ENCODE measurements at regions not wholly inside any gene's neighbourhood (a gene's known extent, or its start where the extent isn't known, plus 50 kb on each side); places are given as distances from the start of the nearest gene placed in this dataset.

- no peak for TF ChIP-seq CTCF (IDR thresholded peaks at IDR 0.05)
- Histone ChIP-seq H3K4me3 (no peak overlapping the region), H3K36me3 (ENCODE audit: low read depth) (no peaks in the 10 kb centered on the region), H3K9me3 (no peaks in the 10 kb centered on the region), H3K4me1 (ENCODE audit: low read depth) (no peaks in the 10 kb centered on the region)
- intact Hi-C loops (cut with DNase I, micrococcal nuclease): no loop called here
- no peak for ATAC-seq
- no peak for DNase-seq
Observed at GRCh38 chr3:197393711-197394110, 95.3 kb upstream of the DLG1 start.

- intact Hi-C loops (cut with DNase I, micrococcal nuclease): no loop called here
- no peak for TF ChIP-seq CTCF (IDR thresholded peaks at IDR 0.05)
- H3K4me3 ChIP-seq: no peak overlapping the region
- no peak for DNase-seq
- no peak for ATAC-seq
- no peaks in the 10 kb centered on the region for H3K4me1 ChIP-seq (ENCODE audit: low read depth)
- no peaks in the 10 kb centered on the region for H3K36me3 ChIP-seq (ENCODE audit: low read depth)
- no peaks in the 10 kb centered on the region for H3K9me3 ChIP-seq
Observed at GRCh38 chr3:197392961-197393360, 94.5 kb upstream of the DLG1 start.

- no peak for TF ChIP-seq CTCF (IDR thresholded peaks at IDR 0.05)
- Histone ChIP-seq H3K4me1 (ENCODE audit: low read depth) (no peaks in the 10 kb centered on the region), H3K9me3 (no peaks in the 10 kb centered on the region), H3K4me3 (no peak overlapping the region), H3K36me3 (ENCODE audit: low read depth) (no peaks in the 10 kb centered on the region)
- DNase-seq (no peak), ATAC-seq (no peak)
- intact Hi-C loops (cut with DNase I, micrococcal nuclease): no loop called here
Observed at GRCh38 chr3:197381371-197381770, 83.0 kb upstream of the DLG1 start.

GRCh38 chr3:197380786-197381185, 82.4 kb upstream of the DLG1 start:
- Histone ChIP-seq H3K4me1 (ENCODE audit: low read depth) (no peaks in the 10 kb centered on the region), H3K36me3 (ENCODE audit: low read depth) (no peaks in the 10 kb centered on the region), H3K4me3 (no peak overlapping the region), H3K9me3 (no peaks in the 10 kb centered on the region)
- no peak for ATAC-seq
- intact Hi-C loops (cut with DNase I, micrococcal nuclease): no loop called here
- TF ChIP-seq CTCF (IDR thresholded peaks at IDR 0.05): no peak
- no peak for DNase-seq

GRCh38 chr3:197378985-197379718, 80.7 kb upstream of the DLG1 start:
- intact Hi-C loops (cut with DNase I, micrococcal nuclease): no loop called here
- DNase-seq (no peak), ATAC-seq (no peak)
- Histone ChIP-seq H3K4me3 (no peak overlapping the region), H3K9me3 (no peaks in the 10 kb centered on the region), H3K4me1 (ENCODE audit: low read depth) (no peaks in the 10 kb centered on the region), H3K36me3 (ENCODE audit: low read depth) (no peaks in the 10 kb centered on the region)
- no peak for TF ChIP-seq CTCF (IDR thresholded peaks at IDR 0.05)
